ENCODE measurements at regions not wholly inside any gene's neighbourhood (a gene's known extent, or its start where the extent isn't known, plus 50 kb on each side); places are given as distances from the start of the nearest gene placed in this dataset.

GRCh38 chr12:22991250-22991844 is 366.4 kb downstream of the ETNK1 start:
- no peak for DNase-seq

GRCh38 chr12:22993609-22994315 is 368.8 kb downstream of the ETNK1 start:
- DNase-seq = no peak

GRCh38 chr12:22994316-22994675 is 369.3 kb downstream of the ETNK1 start:
- no peak for DNase-seq

- DNase-seq = no peak
Measured at GRCh38 chr12:23001487-23001886, 376.5 kb downstream of the ETNK1 start.

- no peak for DNase-seq
Measured at GRCh38 chr12:23002381-23002780, 377.4 kb downstream of the ETNK1 start.

- no peak for DNase-seq
Measured at GRCh38 chr12:23004473-23005020, 379.6 kb downstream of the ETNK1 start.

- DNase-seq = no peak
Measured at GRCh38 chr12:23005387-23005786, 380.4 kb downstream of the ETNK1 start.

- DNase-seq = peak; percentile 5
Measured at GRCh38 chr12:23006413-23006812, 381.4 kb downstream of the ETNK1 start.

GRCh38 chr12:23008623-23009022 is 383.7 kb downstream of the ETNK1 start:
- no peak for DNase-seq

GRCh38 chr12:23014749-23015148 is 389.8 kb downstream of the ETNK1 start:
- DNase-seq = no peak

- no peak for DNase-seq
Measured at GRCh38 chr12:23025372-23026016, 400.5 kb downstream of the ETNK1 start.

GRCh38 chr12:23028158-23028802 is 403.3 kb downstream of the ETNK1 start:
- no peak for DNase-seq

- DNase-seq = no peak
Measured at GRCh38 chr12:23029185-23029584, 404.2 kb downstream of the ETNK1 start.

- no peak for DNase-seq
Measured at GRCh38 chr12:23039834-23040233, 414.9 kb downstream of the ETNK1 start.

- DNase-seq = no peak
Measured at GRCh38 chr12:23041774-23042173, 416.8 kb downstream of the ETNK1 start.

GRCh38 chr12:23043646-23044045 is 418.7 kb downstream of the ETNK1 start:
- DNase-seq = no peak

- no peak for DNase-seq
Measured at GRCh38 chr12:23049180-23049579, 424.2 kb downstream of the ETNK1 start.

- DNase-seq = no peak
Measured at GRCh38 chr12:23055004-23055403, 430.0 kb downstream of the ETNK1 start.

- DNase-seq = no peak
Measured at GRCh38 chr12:23057571-23057970, 432.6 kb downstream of the ETNK1 start.

- no peak for DNase-seq
Measured at GRCh38 chr12:23060161-23060560, 435.2 kb downstream of the ETNK1 start.

- no peak for DNase-seq
Measured at GRCh38 chr12:23063206-23063605, 438.2 kb downstream of the ETNK1 start.

- no peak for DNase-seq
Measured at GRCh38 chr12:23066095-23066494, 441.1 kb downstream of the ETNK1 start.

GRCh38 chr12:23083267-23083666 is 458.3 kb downstream of the ETNK1 start:
- DNase-seq = no peak
